HUDEP-2 (cell line): ENCODE measurements at regions not wholly inside any gene's neighbourhood (a gene's known extent, or its start where the extent isn't known, plus 50 kb on each side); places are given as distances from the start of the nearest gene placed in this dataset.
"Not testable (repeated sequence)": the region's sequence is repeated elsewhere in the genome, so short reads cannot be mapped to it uniquely, and the experiment has no call there.

Experiments used
- DNase-seq, 76 experiments: peaks; one replicate each; lab custom pipeline; 2025; ENCODE audit not compliant: unreplicated experiment in 76 of 76; lab: John Stamatoyannopoulos, UW

GRCh38 chr9:22649384-22649783 lies 202.8 kb downstream of the DMRTA1 start:
- DNase-seq: no peak

GRCh38 chr9:22650145-22650544 lies 203.5 kb downstream of the DMRTA1 start:
- no peak for DNase-seq

- DNase-seq: no peak
Observed at GRCh38 chr9:22650946-22651345, 204.3 kb downstream of the DMRTA1 start.

DNA sequence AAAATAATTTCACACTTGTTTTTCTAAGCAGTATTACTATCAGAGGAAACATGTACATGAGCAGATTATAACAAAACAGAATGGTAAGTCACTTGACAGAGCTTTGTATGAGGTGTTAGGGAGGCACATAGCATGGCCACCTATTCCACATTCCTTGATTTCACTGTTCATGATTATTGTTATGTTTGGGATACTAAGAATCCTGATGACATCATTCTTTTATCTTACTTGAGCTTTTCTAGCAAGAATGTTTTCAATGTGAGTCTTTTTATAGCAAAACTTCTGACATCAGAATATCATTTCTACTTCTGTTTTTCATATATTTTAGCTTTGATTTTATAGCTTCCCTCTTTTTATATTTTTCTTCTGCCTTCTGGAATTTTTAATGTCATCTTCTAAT lies 208.2 kb downstream of the DMRTA1 start:
- DNase-seq: no peak

- DNase-seq: no peak
Observed at GRCh38 chr9:22657713-22658112, 211.1 kb downstream of the DMRTA1 start.

- DNase-seq: not testable (repeated sequence)
Observed at GRCh38 chr9:22658484-22658883, 211.9 kb downstream of the DMRTA1 start.

- DNase-seq: no peak
Observed at GRCh38 chr9:22682536-22682935, 235.9 kb downstream of the DMRTA1 start.

DNA sequence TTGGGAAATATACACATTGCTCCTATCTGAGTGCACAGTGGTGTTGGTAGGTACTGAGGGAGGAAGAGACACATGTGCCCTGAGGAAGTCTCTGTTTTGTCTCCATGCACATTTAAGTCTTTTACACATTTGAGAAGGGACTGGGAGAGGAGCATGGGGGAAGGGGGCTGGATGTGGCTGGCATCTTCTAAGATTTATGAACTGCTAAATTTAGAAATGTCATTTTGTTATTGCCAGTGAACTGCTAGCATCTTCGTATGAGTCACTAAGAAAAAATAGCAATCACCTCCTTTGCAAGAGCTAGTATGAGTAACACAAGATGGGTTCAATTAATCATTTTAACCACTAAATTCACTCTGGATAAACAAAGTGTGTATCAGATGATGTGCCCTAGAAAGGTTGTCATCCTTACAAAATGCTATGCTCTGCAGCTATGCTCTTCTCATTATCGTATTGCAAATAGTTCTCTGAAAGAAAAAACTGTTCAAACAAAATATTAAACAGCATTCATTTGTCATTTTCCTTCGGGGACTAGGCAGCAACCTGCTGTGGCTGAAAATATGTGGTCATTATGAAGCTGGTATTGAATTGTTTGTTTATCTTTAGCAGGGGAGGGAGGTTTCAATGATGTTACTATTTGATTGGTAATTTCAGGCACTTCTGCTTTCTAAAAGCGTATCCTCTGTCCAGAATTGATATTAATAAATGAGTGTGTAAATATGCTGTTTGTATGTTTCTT lies 236.5 kb downstream of the DMRTA1 start:
- no peak for DNase-seq

DNA sequence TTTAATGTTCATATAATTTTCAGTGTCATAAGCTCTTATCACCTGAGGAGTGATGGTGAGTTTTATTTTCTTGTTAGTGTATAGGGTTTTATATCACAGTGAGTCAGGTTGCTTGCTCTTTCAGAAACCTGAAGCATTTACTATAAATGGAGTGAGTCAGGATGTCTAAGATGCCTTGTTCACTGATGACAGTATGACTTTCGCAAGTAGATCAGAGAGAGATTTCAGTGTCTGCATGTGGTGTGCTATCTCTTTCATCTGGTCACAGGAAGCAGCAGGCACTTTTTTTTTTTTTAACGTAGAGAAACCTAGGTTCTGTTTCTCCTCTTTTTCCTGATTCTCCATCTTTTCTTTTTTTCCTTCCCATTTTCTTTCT lies 237.1 kb downstream of the DMRTA1 start:
- no peak for DNase-seq

GRCh38 chr9:22693156-22693555 lies 246.5 kb downstream of the DMRTA1 start:
- no peak for DNase-seq

DNA sequence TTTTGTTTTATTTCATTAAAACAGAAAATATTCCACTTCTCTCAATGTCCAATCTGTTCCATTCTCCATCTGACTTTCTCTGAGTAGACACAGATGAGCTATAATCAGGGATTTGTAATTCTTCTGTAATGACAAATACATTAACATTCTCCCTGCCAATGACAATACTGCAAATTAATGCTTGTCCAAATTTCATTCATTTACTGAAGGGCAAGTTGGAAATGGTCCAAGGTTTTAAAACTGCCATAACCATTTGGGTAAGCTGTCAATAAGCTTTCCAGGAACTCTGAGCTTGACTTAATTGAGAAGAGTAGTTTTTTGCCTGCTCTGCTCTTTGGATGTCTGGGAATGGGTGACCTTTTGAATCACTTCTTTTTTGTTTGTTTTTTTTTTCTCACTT lies 253.5 kb downstream of the DMRTA1 start:
- no peak for DNase-seq

DNA sequence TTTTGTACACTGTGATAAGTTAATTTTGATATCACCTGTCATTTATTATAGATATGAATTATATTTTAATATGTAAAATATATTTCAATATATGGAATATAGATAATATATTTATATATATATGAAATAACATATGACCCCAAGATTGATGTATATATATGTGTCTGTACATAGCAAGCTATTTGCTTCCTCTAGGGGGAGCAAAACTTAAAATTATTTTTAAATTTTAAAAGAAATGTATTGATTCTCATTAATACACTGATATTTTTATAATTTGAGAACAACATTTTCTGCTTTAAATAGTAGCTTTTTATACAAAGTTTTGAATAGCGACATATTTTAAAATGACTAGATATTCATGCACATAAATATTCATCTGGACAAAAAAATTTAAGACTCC lies 272.0 kb downstream of the DMRTA1 start:
- DNase-seq: no peak

DNA sequence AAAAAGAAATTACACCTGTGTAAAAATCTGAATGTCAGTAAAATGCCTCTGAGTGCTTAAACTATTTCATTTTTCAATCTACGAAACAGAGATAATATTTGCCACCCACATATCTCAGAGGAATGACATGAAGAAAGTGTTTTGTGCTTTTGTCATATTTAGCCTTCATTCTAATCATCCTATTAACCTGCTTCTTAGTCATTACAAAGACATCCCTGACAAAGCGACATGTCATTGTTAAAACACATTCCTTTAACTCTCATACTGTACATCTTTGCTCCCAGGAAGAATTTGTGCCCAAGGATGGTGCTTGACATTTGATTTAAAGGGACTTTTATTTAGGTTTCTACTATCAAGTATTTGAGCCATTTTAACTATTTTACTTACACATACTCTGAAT lies 275.9 kb downstream of the DMRTA1 start:
- no peak for DNase-seq

GRCh38 chr9:22731786-22732185 lies 285.2 kb downstream of the DMRTA1 start:
- DNase-seq: no peak

GRCh38 chr9:22739712-22740111 lies 293.1 kb downstream of the DMRTA1 start:
- no peak for DNase-seq

DNA sequence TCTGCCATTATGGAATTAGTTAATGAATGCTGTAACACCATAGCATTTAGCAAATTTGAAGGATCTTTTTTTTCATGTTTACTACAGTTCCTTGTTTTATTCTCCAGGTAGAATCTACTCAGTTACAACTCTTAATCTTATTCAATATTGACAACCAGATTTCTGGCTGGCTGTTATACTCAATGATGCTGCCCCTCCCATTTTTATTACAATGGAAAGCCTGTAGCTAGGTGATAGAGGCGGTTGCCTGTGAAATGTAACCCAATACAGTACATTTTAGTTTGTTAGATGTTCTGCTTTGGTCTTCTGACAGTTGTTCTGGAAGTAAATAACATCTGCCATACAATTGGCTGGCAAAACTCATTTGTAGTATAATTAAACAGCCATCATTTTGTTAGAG lies 294.2 kb downstream of the DMRTA1 start:
- no peak for DNase-seq

DNA sequence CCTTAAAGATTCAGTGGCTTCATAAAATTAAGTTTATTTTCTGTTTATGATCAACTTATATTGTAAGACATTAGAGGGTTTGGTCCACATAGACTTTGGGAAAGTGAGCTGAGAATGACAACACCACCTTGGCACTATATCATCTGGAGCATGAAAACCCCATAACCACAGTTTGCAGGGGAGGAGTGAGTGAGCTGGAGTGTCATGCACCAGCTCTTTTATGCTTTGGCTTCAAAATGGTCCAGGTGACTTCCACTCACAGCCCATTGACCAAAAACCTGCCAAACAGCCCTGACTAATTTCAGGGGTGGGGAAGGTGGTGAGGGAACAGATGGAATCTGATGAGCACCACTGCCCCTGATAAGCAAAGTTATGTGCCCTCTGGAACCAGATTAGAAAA lies 295.8 kb downstream of the DMRTA1 start:
- no peak for DNase-seq

DNA sequence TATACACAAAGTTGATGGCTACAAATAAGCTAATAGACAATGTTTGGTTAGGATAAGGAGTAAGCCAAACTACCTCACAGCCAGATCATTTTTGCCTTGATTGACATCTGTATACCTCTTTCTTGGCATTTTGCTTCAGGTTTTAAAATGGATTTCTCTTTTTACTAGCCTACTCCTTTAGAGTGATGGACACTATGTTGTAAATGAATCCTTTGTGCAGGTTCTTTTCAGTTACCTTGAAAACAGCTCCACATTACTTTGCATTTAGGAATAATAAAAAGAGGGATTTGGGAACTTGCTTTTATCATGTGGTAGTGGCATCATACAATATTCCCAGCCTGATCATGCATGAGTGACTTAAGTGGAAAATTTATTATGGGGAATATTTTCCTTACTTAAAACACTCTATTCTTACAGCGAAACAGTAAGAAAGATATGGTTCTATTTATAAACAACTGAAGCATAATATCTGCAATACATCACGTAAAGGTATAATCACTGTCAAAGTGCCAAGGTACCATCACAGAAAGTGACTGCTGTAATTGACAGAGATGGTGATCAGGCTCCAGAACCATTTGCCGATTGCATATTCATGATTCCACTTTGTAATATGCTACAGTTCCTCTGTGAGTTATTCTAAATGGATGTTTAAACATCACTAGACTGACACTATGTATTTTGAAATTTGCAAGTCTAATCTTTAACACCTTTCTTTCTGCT lies 327.0 kb downstream of the DMRTA1 start:
- no peak for DNase-seq

GRCh38 chr9:22790329-22790728 lies 343.7 kb downstream of the DMRTA1 start:
- no peak for DNase-seq

GRCh38 chr9:22808876-22809275 lies 362.3 kb downstream of the DMRTA1 start:
- no peak for DNase-seq

DNA sequence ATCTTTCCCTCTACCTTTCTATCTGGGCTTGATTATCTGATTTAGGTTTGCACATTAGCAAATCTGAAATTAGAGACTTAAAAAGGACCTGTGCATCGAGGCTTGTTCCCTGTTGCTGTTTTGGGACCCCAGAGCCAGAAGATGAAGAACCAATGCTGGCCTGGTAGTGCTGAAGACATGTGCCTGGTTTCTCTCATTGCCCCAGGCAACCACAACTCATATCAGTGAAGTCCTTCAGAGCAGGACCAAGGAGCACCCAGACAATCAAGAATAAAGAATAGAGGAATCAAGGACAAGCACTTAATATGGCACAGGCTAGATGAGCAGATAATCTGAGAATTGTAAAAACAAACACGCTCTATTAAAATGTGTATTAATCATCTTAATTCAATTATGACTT lies 362.7 kb downstream of the DMRTA1 start:
- DNase-seq: no peak

DNA sequence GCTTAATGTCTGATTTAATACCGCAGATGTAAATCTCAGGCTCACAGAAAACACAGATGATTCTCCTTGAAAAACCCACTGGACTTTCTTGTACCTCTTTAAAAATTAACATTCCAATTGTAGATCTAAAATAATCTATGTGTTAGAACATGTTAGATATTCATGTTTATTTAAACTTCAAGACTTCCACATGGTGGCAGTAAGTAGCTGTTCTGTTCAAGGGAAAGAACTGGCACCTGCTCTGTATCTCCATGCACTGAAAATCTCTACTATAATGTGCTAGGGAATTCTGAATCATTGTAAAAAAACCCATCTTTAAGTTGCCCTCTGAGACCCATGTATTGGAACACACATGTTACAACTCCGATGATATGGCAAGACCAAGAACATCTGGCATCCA lies 366.9 kb downstream of the DMRTA1 start:
- peak in 2 of 76 experiments; percentile 13 to 16 for DNase-seq
